ENCODE measurements at regions not wholly inside any gene's neighbourhood (a gene's known extent, or its start where the extent isn't known, plus 50 kb on each side); places are given as distances from the start of the nearest gene placed in this dataset.

- TF ChIP-seq HNRNPUL1 (IDR thresholded peaks at IDR 0.05; ENCODE audit: low read length) (no peak), MLLT1 (IDR thresholded peaks at IDR 0.05) (no peak), HNRNPK (IDR thresholded peaks at IDR 0.05; ENCODE audit: low read depth, low read length, poor library complexity, severe bottlenecking) (no peak), CTCF (IDR thresholded peaks at IDR 0.05 in 2 of 3, conservative IDR thresholded peaks at IDR 0.05 in 1 of 3; ENCODE audit: insufficient read depth in 2 of 3, low read depth in 1 of 3, low read length in 3 of 3) (no peak), FIP1L1 (IDR thresholded peaks at IDR 0.05; ENCODE audit: low read depth, low read length, poor library complexity, severe bottlenecking) (no peak), EP300 (IDR thresholded peaks at IDR 0.05; ENCODE audit: low read length) (no peak), SAP30 (IDR thresholded peaks at IDR 0.05; ENCODE audit: borderline replicate concordance, insufficient read depth, low read depth, low read length, poor library complexity, severe bottlenecking) (no peak)
Observed at GRCh38 chr1:222877854-222878253, 63.0 kb downstream of the DISP1 start.
